ENCODE measurements at regions not wholly inside any gene's neighbourhood (a gene's known extent, or its start where the extent isn't known, plus 50 kb on each side); places are given as distances from the start of the nearest gene placed in this dataset.

DNA sequence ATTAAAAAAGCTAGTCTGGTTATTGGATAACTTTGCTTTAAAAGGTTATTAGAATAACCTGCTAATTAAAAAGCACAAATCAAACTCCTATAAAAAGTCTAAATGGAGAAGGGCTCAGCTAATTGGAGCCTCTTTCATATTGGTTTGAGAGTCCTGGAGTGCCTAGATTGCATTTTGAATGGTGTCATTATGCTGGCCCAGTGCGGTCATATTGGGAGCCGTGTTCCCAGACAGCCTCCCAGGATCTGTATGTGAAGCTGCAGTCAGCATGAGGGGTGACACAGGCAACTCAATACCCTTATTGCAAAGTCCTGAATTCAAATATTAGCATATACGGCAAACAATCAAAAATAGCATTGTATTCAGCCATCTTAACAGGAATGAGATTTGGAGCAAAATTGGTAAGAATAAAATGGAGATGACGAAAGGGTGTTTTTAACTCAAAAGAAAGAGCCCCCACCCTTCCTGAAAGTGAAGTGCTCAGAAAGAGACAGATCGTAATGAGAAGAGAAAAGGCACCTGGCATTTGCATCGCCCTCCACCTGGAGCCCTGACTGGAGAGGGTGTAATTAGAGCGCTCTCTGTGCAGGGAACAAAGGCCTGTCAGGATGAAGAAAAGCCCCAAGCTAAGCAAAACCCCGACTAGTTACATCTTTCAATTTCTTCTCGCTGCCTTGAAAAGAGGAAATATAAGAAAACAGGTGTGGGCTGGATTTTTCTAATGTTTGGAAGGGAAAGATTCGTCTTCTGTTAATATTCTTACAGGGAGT lies 621.0 kb upstream of the ADAMTS16 start:
- no peaks in the 10 kb centered on the region for H3K9me3 ChIP-seq
- DNase-seq: no peak
- TF ChIP-seq, protein P1, sequence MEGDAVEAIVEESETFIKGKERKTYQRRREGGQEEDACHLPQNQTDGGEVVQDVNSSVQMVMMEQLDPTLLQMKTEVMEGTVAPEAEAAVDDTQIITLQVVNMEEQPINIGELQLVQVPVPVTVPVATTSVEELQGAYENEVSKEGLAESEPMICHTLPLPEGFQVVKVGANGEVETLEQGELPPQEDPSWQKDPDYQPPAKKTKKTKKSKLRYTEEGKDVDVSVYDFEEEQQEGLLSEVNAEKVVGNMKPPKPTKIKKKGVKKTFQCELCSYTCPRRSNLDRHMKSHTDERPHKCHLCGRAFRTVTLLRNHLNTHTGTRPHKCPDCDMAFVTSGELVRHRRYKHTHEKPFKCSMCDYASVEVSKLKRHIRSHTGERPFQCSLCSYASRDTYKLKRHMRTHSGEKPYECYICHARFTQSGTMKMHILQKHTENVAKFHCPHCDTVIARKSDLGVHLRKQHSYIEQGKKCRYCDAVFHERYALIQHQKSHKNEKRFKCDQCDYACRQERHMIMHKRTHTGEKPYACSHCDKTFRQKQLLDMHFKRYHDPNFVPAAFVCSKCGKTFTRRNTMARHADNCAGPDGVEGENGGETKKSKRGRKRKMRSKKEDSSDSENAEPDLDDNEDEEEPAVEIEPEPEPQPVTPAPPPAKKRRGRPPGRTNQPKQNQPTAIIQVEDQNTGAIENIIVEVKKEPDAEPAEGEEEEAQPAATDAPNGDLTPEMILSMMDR (IDR thresholded peaks at IDR 0.05): no peak
- no peaks in the 10 kb centered on the region for H3K36me3 ChIP-seq
- no peak overlapping the region for H3K27ac ChIP-seq
- no peaks in the 10 kb centered on the region for H3K27me3 ChIP-seq
- intact Hi-C loops (cut with DNase I): no loop called here
- H3K9ac ChIP-seq (ENCODE audit: low read depth in 2 of 2, low read length in 2 of 2): no peak overlapping the region
- no peak overlapping the region for H3K4me3 ChIP-seq
- H3K4me1 ChIP-seq: no peaks in the 10 kb centered on the region

DNA sequence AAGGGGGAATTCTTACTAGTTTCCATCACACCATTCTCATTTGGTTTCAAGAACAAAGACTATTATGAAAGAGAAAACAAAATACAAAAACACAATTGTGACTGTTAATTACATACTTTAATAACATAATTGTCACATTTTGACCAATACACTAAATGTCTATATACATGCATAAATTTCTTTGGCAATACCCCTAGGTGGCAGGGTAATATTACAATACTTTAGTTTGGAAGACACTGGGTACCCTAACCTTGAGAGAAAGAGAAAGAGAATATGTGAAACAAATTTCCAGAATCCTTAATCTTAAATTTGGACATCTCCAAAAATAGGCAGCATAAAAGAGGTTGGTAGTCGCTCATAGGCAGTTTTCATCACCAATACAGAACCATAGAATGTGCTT lies 619.6 kb upstream of the ADAMTS16 start:
- intact Hi-C loops (cut with DNase I): no loop called here
- H3K4me1 ChIP-seq: no peaks in the 10 kb centered on the region
- no peak overlapping the region for H3K27ac ChIP-seq
- no peaks in the 10 kb centered on the region for H3K27me3 ChIP-seq
- H3K36me3 ChIP-seq: no peaks in the 10 kb centered on the region
- H3K9me3 ChIP-seq: no peaks in the 10 kb centered on the region
- TF ChIP-seq, protein P1 (IDR thresholded peaks at IDR 0.05): no peak
- no peak for DNase-seq
- H3K4me3 ChIP-seq: no peak overlapping the region
- H3K9ac ChIP-seq (ENCODE audit: low read depth in 2 of 2, low read length in 2 of 2): no peak overlapping the region

- intact Hi-C loops (cut with DNase I): no loop called here
- Histone ChIP-seq H3K4me1 (no peaks in the 10 kb centered on the region), H3K9me3 (no peaks in the 10 kb centered on the region), H3K9ac (ENCODE audit: low read depth in 2 of 2, low read length in 2 of 2) (no peak overlapping the region), H3K27ac (no peak overlapping the region), H3K27me3 (no peaks in the 10 kb centered on the region), H3K4me3 (no peak overlapping the region), H3K36me3 (no peaks in the 10 kb centered on the region)
- no peak for DNase-seq
- TF ChIP-seq, protein P1 (IDR thresholded peaks at IDR 0.05): no peak
Observed at GRCh38 chr5:4523038-4523437, 617.1 kb upstream of the ADAMTS16 start.

DNA sequence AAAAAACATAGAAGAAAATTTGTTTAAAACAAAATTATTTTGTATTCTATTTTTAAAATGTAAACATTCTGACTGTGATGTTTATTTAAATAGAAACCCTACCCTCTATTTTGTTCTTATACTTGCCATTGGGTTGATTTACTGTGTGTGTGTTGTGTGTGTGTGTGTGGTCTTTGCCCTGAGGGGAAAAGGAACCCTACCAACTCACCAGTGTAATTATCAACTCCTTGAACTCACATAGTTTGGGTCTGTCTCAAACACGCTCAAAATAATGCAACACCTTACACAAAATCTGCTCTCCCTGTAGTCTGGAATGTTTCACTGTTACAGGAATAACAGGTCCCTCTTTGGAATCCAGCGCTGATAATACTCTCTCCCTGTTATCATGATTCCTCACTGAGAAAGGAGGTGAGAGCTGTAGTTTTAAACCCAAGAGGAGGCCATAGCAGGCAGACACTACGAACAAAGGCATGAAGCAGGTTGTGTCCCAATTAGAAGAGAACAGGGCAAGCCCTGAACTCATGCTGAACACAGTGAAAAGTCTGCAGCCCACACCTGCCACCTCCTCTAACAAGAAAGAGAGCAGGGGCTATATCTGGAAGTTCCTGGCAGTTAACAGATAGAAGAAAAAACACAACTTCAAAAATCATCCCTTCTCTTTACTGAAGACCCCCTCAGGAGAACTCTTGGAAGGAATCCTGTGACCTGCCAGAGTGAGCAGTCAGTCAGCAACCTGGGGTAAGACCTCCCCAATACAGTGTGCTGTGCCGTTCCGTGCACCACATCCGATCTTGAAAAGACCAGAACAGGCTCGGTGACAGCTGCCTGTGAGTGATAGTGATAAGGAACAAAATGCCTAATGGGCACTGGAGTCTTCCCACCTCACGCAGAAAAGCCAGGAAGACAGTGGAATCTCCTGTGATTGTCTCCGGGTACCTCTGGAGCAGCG lies 608.1 kb upstream of the ADAMTS16 start:
- H3K4me1 ChIP-seq: no peaks in the 10 kb centered on the region
- no peaks in the 10 kb centered on the region for H3K36me3 ChIP-seq
- no peak for DNase-seq
- H3K4me3 ChIP-seq: no peak overlapping the region
- H3K27me3 ChIP-seq: no peaks in the 10 kb centered on the region
- TF ChIP-seq, protein P1 (IDR thresholded peaks at IDR 0.05): no peak
- no peak overlapping the region for H3K27ac ChIP-seq
- no peaks in the 10 kb centered on the region for H3K9me3 ChIP-seq
- intact Hi-C loops (cut with DNase I): no loop called here
- H3K9ac ChIP-seq (ENCODE audit: low read depth in 2 of 2, low read length in 2 of 2): no peak overlapping the region

GRCh38 chr5:4532705-4533080 lies 607.4 kb upstream of the ADAMTS16 start:
- Histone ChIP-seq H3K4me1 (no peaks in the 10 kb centered on the region), H3K9me3 (no peaks in the 10 kb centered on the region), H3K27me3 (no peaks in the 10 kb centered on the region), H3K9ac (ENCODE audit: low read depth in 2 of 2, low read length in 2 of 2) (no peak overlapping the region), H3K4me3 (no peak overlapping the region), H3K36me3 (no peaks in the 10 kb centered on the region), H3K27ac (no peak overlapping the region)
- TF ChIP-seq, protein P1 (IDR thresholded peaks at IDR 0.05): no peak
- DNase-seq: no peak
- intact Hi-C loops (cut with DNase I): no loop called here

Data from colonic mucosa (tissue), 4 donors.